AG10803 (cell line): ENCODE measurements at regions not wholly inside any gene's neighbourhood (a gene's known extent, or its start where the extent isn't known, plus 50 kb on each side); places are given as distances from the start of the nearest gene placed in this dataset.

Experiments used
- DNase-seq: peaks from one replicate; pipeline ENCODE4 v3.0.0; 2010; ENCODE audit warnings: low read depth
- H3K4me3 ChIP-seq: 2 replicates; pipeline ENCODE4 v1.5.1; 2011; ENCODE audit warnings: mild to moderate bottlenecking, low read length, control low read depth
- CTCF ChIP-seq: conservative IDR thresholded peaks from 2 replicates; pipeline ENCODE4 v1.5.1; 2011; ENCODE audit warnings: mild to moderate bottlenecking, low read length, control low read depth, inconsistent platforms

- TF ChIP-seq CTCF, result no peak
- DNase-seq, result no peak
- H3K4me3 ChIP-seq, result no peak overlapping the region
Measured at GRCh38 chr1:29823561-29823960, 587.2 kb downstream of the PTPRU start.

- DNase-seq, result no peak
- no peak overlapping the region for H3K4me3 ChIP-seq
- TF ChIP-seq CTCF, result no peak
Measured at GRCh38 chr1:29821605-29822004, 585.3 kb downstream of the PTPRU start.

DNA sequence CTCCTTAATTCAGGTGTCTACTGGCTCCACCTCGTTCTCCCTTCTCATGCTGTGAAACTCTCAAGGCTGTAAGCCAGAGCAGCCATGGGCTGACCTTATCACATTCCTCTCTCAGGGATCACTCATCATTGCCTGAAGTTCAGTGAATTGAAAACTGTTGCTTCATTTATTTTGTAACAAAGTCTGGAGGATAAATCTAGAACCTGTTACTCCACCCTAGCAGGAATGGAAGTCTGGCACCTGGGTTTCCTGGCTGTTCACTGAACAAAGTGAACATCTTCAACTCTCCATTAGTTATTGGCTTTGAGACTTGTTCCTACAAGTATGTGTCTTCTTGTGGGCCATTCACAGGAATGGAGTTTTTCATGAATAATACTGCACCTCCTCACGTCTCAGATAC, 584.1 kb downstream of the PTPRU start:
- H3K4me3 ChIP-seq, result no peak overlapping the region
- no peak for TF ChIP-seq CTCF
- no peak for DNase-seq

DNA sequence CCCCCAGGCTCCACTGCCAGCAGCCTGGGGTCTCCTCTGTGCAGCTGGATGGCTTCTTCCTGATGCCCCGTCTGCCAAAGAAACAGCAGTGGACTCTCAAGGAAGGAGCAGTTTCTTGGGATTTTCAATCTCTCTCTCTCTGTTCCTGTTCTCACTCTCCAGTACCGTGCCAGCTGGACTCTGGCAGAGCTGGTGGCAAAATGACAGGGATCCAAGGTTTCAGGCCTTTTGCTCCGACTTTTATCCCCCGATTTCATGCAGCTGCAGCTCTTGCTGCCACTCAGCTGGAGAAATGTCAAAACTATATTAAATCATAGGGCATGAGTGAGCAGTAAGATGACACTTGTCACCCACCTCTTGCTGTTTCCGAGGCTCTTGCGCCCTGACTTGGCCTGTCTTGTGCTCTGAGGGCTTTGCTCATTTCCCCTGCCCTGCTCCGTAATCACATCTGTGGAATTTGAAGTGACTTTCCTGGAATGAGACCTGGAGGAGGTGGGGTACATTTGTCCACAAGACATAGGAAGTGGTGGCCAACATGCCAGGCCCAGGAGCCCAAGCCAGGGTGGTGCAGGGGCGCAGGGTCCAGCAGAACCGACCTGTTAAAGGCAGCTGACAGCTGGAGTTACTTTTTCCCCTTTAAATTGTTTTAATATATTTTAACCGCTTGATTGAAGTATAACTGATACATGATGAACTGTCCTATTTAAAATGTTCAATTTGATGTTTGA, 576.2 kb downstream of the PTPRU start:
- TF ChIP-seq CTCF, result no peak
- no peak for DNase-seq
- H3K4me3 ChIP-seq, result no peak overlapping the region

GRCh38 chr1:29811727-29812407, 575.5 kb downstream of the PTPRU start:
- DNase-seq, result no peak
- H3K4me3 ChIP-seq, result no peak overlapping the region
- no peak for TF ChIP-seq CTCF

GRCh38 chr1:29811247-29811646, 574.9 kb downstream of the PTPRU start:
- TF ChIP-seq CTCF, result no peak
- DNase-seq, result no peak
- no peak overlapping the region for H3K4me3 ChIP-seq
